ENCODE measurements at regions not wholly inside any gene's neighbourhood (a gene's known extent, or its start where the extent isn't known, plus 50 kb on each side); places are given as distances from the start of the nearest gene placed in this dataset.
"Not testable (repeated sequence)": the region's sequence is repeated elsewhere in the genome, so short reads cannot be mapped to it uniquely, and the experiment has no call there.

GRCh38 chr12:18008642-18009041 lies 81.4 kb downstream of the RERGL start:
- FAIRE-seq (no peak), DNase-seq (ENCODE audit: insufficient read length, low spot score) (no peak)

DNA sequence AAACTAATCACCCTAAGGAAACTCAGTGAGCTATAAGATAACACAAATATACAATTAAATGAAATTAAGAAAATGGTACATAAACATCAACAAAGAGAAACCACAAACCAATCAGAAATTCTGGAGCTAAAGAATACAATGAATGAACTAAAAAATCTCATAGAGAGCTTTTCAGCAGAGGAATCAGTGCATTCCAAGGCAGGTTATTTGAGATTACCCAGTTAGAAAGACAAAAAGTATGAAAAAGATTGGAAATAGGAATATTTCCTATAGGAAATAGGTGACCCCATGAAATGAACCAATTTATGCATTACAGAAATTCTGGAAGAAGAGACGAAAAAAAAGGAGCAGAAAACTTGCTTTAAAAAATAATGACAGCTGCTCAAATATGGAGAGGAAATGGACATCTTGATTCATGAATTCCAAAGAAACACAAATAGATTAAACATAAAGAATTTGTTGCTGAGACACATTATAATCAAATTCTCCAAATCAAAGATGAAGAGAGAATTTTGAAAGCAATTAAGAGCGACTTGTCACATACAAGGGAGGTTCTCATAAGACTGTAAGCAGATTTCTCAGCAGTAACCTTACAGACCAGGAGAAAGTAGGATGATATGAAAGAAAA lies 90.7 kb downstream of the RERGL start:
- no peak for FAIRE-seq
- no peak for DNase-seq (ENCODE audit: insufficient read length, low spot score)

GRCh38 chr12:17992002-17992656 lies 97.9 kb downstream of the RERGL start:
- FAIRE-seq, result no peak
- no peak for DNase-seq (ENCODE audit: insufficient read length, low spot score)

DNA sequence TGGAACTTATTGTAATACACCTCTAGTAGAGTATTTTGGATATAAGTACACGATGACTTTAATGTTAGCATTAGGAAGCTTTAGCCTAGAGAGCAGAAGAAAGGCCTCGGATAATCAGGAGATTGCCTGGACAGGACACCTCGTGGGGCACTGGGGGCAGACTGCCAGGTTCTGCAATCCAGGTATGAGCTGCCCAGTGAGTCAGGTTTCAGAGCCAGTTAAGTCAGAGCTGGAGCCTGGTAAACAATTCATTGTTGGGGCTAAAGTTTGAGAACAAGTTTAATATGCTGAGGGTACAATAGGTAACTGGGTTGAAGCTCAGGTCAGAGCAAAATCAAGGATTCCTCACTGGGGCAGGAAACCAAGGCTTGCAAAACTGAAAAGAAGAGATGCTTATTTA lies 107.4 kb downstream of the RERGL start:
- FAIRE-seq, result no peak

DNA sequence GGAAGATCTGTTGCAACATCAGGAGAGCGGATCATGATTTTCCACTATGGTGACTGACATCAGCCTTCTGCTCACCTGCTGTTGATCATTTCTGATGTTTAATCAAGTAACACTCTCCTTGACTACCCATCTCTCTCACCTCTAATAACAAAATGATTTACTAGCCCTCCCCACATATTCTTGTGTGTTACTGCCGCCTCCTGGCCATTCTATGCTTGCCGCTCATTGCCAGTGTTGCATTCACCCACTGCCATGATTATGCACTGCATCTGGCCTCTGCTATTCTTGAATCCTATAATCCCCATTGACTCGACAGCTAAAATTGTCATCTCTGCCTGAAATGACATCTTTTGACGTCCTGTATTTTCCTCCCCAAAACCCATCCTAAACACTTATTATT lies 113.8 kb downstream of the RERGL start:
- FAIRE-seq (no peak), DNase-seq (ENCODE audit: insufficient read length, low spot score) (no peak)

More for the DNA sequence above, 107.4 kb downstream of the RERGL start:
- DNase-seq (ENCODE audit: insufficient read length, low spot score), result no peak

DNA sequence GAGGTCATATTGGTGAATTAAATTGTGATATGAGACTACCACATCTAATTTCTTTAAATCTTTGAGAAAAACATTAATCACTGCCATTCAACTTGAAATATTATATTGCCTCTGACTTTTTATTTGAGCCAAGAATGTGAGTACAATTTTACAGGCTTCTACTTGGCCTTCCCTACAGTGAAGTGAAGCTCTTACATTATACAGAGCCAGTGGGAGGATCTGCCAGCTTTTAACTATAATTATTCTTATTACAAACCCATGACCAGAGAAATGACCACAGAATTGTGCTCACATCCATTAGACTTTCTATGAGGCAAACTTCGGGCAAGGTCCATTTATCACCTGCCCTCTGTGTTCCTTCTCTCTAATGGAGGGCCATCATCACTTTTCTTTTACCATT lies 114.2 kb downstream of the RERGL start:
- no peak for FAIRE-seq
- no peak for DNase-seq (ENCODE audit: insufficient read length, low spot score)

DNA sequence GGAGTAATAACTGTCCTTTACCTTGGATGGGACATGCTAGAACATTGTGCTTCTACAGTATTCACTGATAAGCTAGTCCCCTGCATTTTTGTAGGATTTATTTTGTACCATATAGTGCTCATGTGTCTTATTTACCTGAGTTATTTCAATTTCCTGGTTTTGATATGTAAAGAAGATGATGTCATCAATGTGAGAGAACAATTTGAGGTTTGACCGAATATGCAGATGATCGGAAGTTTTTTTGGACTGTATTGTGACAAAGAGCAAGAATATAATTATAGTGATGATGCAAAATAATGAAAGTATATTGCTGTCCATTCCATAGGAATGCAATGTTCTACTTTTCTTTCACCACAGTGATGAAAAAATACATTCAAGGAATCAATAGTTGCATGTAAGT lies 114.8 kb downstream of the RERGL start:
- DNase-seq (ENCODE audit: insufficient read length, low spot score) (no peak), FAIRE-seq (no peak)

- no peak for FAIRE-seq
Measured at GRCh38 chr12:17971850-17972249, 118.1 kb downstream of the RERGL start.

DNA sequence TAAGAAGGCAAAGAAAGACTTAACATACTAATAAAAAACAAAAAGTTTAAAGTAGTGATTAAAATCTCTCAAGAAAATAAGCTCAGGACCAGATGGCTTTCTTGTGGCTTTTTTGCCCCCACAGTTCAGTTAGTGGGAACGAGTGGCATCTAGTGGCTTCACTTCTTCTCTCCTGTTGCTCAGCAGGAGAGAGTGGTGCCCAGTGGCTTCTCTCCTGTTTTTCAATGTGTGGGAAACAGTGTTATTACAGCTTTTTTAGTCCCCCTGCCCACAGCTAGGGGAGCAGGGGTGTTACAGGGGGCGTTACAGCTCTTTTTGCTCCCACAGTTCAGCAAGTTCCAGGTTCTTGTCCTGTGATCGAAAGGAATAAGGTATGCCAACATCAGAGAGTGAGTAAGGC lies 135.2 kb downstream of the RERGL start:
- FAIRE-seq, result no peak

More at GRCh38 chr12:17971850-17972249, 118.1 kb downstream of the RERGL start:
- no peak for DNase-seq (ENCODE audit: insufficient read length, low spot score)

GRCh38 chr12:17950898-17951297 lies 139.1 kb downstream of the RERGL start:
- FAIRE-seq, result no peak
- no peak for DNase-seq (ENCODE audit: insufficient read length, low spot score)

More for the DNA sequence above, 135.2 kb downstream of the RERGL start:
- DNase-seq (ENCODE audit: insufficient read length, low spot score), result no peak

GRCh38 chr12:17949558-17950141 lies 140.3 kb downstream of the RERGL start:
- FAIRE-seq (no peak), DNase-seq (ENCODE audit: insufficient read length, low spot score) (no peak)

- FAIRE-seq (no peak), DNase-seq (ENCODE audit: insufficient read length, low spot score) (peak; percentile 12)
Measured at GRCh38 chr12:17928708-17929366, 161.2 kb downstream of the RERGL start.

- DNase-seq (ENCODE audit: insufficient read length, low spot score) (no peak), FAIRE-seq (no peak)
Measured at GRCh38 chr12:17918013-17918412, 172.0 kb downstream of the RERGL start.

- DNase-seq (ENCODE audit: insufficient read length, low spot score) (no peak), FAIRE-seq (no peak)
Measured at GRCh38 chr12:17884581-17884980, 205.4 kb downstream of the RERGL start.

DNA sequence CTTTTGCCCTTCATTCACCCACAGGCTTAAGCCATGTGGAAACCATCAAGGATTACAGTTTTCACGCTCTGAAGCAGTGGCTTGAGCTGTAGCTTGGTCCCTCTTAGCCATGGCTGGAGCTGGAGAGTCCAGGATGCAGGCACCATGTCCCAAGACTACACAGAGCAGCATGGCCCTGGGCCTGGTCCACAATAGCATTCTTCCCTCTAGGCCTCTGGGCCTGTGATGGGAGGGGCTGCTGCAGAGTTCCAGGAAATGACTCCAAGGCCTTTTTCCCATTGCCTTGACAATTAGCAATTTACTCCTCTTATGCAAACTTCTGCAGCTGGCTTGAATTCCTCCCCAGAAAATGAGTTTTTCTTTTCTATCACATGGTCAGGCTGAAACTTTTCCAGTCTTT lies 211.3 kb downstream of the RERGL start:
- no peak for FAIRE-seq
- DNase-seq (ENCODE audit: insufficient read length, low spot score), result no peak

GRCh38 chr12:17875230-17875629 lies 214.8 kb downstream of the RERGL start:
- DNase-seq (ENCODE audit: insufficient read length, low spot score) (no peak), FAIRE-seq (no peak)

DNA sequence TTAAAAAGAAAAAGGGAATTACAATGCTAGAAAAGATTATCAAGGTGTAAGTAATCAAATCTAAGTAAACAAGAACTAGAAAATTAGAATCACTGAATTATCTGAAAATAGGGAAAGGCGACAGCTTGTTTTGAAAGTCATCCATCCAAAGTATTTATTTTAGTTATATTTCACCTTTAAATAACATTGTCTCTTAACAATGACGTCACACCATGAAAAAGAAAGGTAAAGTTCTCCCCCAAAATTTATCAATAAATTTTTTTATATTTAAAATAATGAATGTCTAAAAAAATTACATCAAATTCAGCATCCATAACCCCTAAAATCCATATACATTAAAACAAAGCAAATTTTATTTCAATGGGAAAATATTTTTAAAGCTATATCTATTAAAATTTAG lies 223.2 kb downstream of the RERGL start:
- DNase-seq (ENCODE audit: insufficient read length, low spot score), result no peak
- no peak for FAIRE-seq

DNA sequence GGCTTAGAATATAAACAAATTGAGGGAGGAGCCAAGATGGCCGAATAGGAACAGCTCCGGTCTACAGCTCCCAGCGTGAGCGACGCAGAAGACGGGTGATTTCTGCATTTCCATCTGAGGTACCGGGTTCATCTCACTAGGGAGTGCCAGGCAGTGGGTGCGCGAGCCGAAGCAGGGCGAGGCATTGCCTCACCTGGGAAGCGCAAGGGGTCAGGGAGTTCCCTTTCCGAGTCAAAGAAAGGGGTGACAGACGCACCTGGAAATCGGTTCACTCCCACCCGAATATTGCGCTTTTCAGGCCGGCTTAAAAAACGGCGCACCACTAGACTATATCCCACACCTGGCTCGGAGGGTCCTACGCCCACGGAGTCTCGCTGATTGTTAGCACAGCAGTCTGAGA lies 234.4 kb downstream of the RERGL start:
- FAIRE-seq; DNase-seq (ENCODE audit: insufficient read length, low spot score): not testable (repeated sequence)

DNA sequence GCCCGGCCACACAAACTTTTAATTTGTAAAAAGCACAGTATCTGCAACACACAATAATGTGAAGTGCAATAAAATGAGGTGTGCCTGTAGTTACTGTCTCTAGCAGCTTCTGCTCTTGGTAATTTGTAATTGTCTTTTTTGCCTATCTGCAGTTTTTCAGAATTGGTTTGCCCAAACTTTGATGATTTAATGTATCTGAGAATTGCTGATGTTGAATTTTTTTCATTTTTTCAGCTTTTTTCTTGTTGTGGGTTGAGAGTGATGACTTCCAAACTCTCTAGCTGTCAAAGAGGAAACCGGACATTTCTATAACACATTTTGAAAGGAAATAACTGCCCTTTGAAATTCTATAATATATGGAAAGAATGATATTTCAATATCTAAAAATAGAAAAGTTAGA lies 236.9 kb downstream of the RERGL start:
- DNase-seq (ENCODE audit: insufficient read length, low spot score) (no peak), FAIRE-seq (no peak)

- FAIRE-seq (no peak), DNase-seq (ENCODE audit: insufficient read length, low spot score) (no peak)
Measured at GRCh38 chr12:17841496-17841895, 248.5 kb downstream of the RERGL start.

DNA sequence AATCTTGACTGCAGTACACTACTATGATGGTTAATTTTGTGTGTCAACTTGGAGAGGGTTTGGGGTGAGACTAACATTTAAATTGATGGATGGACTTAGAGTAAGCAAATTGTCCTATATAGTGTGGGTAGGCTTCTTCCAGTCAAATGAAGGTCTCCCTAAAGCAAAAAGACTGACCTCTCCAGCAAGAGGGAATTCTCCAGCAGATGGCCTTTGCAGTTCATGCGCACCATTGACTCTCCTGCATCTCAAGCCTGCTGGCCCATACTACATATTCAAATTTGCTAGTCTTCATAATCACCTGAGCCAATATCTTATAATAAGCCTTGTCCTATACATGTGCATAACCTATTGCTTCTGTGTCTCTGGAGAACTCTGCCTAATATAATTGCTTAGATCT lies 260.2 kb downstream of the RERGL start:
- DNase-seq (ENCODE audit: insufficient read length, low spot score) (no peak), FAIRE-seq (no peak)

- FAIRE-seq (no peak), DNase-seq (ENCODE audit: insufficient read length, low spot score) (no peak)
Measured at GRCh38 chr12:17818931-17819330, 271.1 kb downstream of the RERGL start.
